ENCODE measurements at regions not wholly inside any gene's neighbourhood (a gene's known extent, or its start where the extent isn't known, plus 50 kb on each side); places are given as distances from the start of the nearest gene placed in this dataset.

- Histone ChIP-seq H3K9ac (ENCODE audit: low read length) (no peak overlapping the region), H3K27ac (ENCODE audit: low read depth, low read length) (no peak overlapping the region), H3K9me2 (ENCODE audit: insufficient read depth) (no peaks in the 10 kb centered on the region), H3K4me3 (replicated peaks in 1 of 2; ENCODE audit: low read depth in 1 of 2, low read length in 2 of 2) (no peak overlapping the region), H3K27me3 (ENCODE audit: insufficient read depth, low read length) (no peaks in the 10 kb centered on the region), H3K36me3 (ENCODE audit: control insufficient read depth in 1 of 2, insufficient read depth in 2 of 2, low read length in 2 of 2) (no peaks in the 10 kb centered on the region), H2AFZ (ENCODE audit: low read depth, low read length, poor library complexity, severe bottlenecking) (no peak overlapping the region), H3K4me2 (ENCODE audit: low read length) (no peak overlapping the region), H4K20me1 (ENCODE audit: insufficient read depth) (no peaks in the 10 kb centered on the region), H3K79me2 (ENCODE audit: insufficient read depth, low read length) (no peaks in the 10 kb centered on the region), H3K4me1 (ENCODE audit: control insufficient read depth in 1 of 2, insufficient read depth in 2 of 2, low read length in 2 of 2) (no peaks in the 10 kb centered on the region), H3K9me3 (ENCODE audit: control insufficient read depth in 1 of 2, insufficient read depth in 1 of 2, low read depth in 1 of 2, low read length in 2 of 2) (no peaks in the 10 kb centered on the region)
- POLR2A ChIA-PET, result no interaction called here
- BruUV-seq (replicated peaks), result no TSS peak
- RAD21 ChIA-PET (ENCODE audit: low non-redundant PET in 1 of 2, low total read pairs in 2 of 2, uncharacterized antibody in 2 of 2, unreplicated experiment in 2 of 2), result interaction anchor here in 1 of 2 experiments (0.6 kb wide), 1 partner anchor 206 kb away, joined by 4 read pairs; no protein-coding TSS in a partner anchor
- ATAC-seq (no peak), DNase-seq (ENCODE audit: low read depth, low spot score) (no peak)
- intact Hi-C loops (cut with micrococcal nuclease), result no loop called here
- no peak for TF ChIP-seq ELF1 (IDR thresholded peaks at IDR 0.05; ENCODE audit: borderline replicate concordance, low read depth)
- TF ChIP-seq SIN3A (IDR thresholded peaks at IDR 0.05; ENCODE audit: low read depth), result no peak
- TF ChIP-seq REST (IDR thresholded peaks at IDR 0.05; ENCODE audit: low read depth), result no peak
- TF ChIP-seq RAD21 (IDR thresholded peaks at IDR 0.05; ENCODE audit: low read depth), result no peak
- no peak for TF ChIP-seq CEBPB (IDR thresholded peaks at IDR 0.05; ENCODE audit: low read depth)
- TF ChIP-seq YY1 (IDR thresholded peaks at IDR 0.05; ENCODE audit: extremely low read depth, insufficient replicate concordance, low read depth, low read length), result no peak
- no peak for TF ChIP-seq EGR1 (IDR thresholded peaks at IDR 0.05; ENCODE audit: low read depth)
- TF ChIP-seq CBX3 (IDR thresholded peaks at IDR 0.05; ENCODE audit: low read depth), result no peak
- no peak for TF ChIP-seq SRF (IDR thresholded peaks at IDR 0.05; ENCODE audit: low read depth)
- TF ChIP-seq ZBTB33 (IDR thresholded peaks at IDR 0.05; ENCODE audit: extremely low read depth, insufficient replicate concordance, low read length), result no peak
- CTCF ChIA-PET, result no interaction called here
Observed at GRCh38 chr4:13095722-13096121, 388.4 kb downstream of the RAB28 start.
